ENCODE measurements at regions not wholly inside any gene's neighbourhood (a gene's known extent, or its start where the extent isn't known, plus 50 kb on each side); places are given as distances from the start of the nearest gene placed in this dataset.

- no peaks in the 10 kb centered on the region for H3K4me1 ChIP-seq (ENCODE audit: control insufficient read depth, insufficient read depth, low read length)
- POLR2A ChIA-PET: no interaction called here
- ATAC-seq (no peak), DNase-seq (ENCODE audit: low read depth, low spot score) (no peak)
- no peaks in the 10 kb centered on the region for H3K27me3 ChIP-seq (ENCODE audit: control insufficient read depth, insufficient read depth, low read length)
- no peak overlapping the region for H3K4me3 ChIP-seq (ENCODE audit: low read depth in 2 of 2, low read length in 2 of 2)
- no peak for TF ChIP-seq REST (IDR thresholded peaks at IDR 0.05; ENCODE audit: insufficient read depth in 1 of 2, low read depth in 2 of 2, low read length in 1 of 2)
- TF ChIP-seq CTCF (IDR thresholded peaks at IDR 0.05): no peak
- no peak for TF ChIP-seq POLR2AphosphoS5 (IDR thresholded peaks at IDR 0.05; ENCODE audit: low read depth, low read length)
- TF ChIP-seq SIN3A (IDR thresholded peaks at IDR 0.05; ENCODE audit: borderline replicate concordance, insufficient read depth, low read depth, low read length): no peak
- no peak for TF ChIP-seq TCF7L2 (IDR thresholded peaks at IDR 0.05; ENCODE audit: low read depth, low read length)
- no peaks in the 10 kb centered on the region for H3K9me3 ChIP-seq (ENCODE audit: control insufficient read depth, insufficient read depth, low read depth, low read length)
- in situ Hi-C loops (cut with HindIII; ENCODE audit: low pct_unique_long_range_greater_than_20kb, low sequenced_read_pairs): no loop called here
- no TSS peak for BruUV-seq (replicated peaks)
- CTCF ChIA-PET: no interaction called here
- H3K27ac ChIP-seq (ENCODE audit: low read length): no peak overlapping the region
- intact Hi-C loops (cut with micrococcal nuclease; ENCODE audit: unreplicated experiment): no loop called here
- H3K36me3 ChIP-seq (ENCODE audit: control insufficient read depth, insufficient read depth, low read length): no peaks in the 10 kb centered on the region
Observed at GRCh38 chr21:27833298-27833697, 866.4 kb upstream of the ADAMTS5 start.

- BruUV-seq (replicated peaks): no TSS peak
- CTCF ChIA-PET: no interaction called here
Observed at GRCh38 chr21:27831816-27832569, 865.1 kb upstream of the ADAMTS5 start.

More at GRCh38 chr21:27831816-27832569, 865.1 kb upstream of the ADAMTS5 start:
- no peaks in the 10 kb centered on the region for H3K4me1 ChIP-seq (ENCODE audit: control insufficient read depth, insufficient read depth, low read length)
- no peaks in the 10 kb centered on the region for H3K9me3 ChIP-seq (ENCODE audit: control insufficient read depth, insufficient read depth, low read depth, low read length)
- in situ Hi-C loops (cut with HindIII; ENCODE audit: low pct_unique_long_range_greater_than_20kb, low sequenced_read_pairs): no loop called here
- no peak overlapping the region for H3K27ac ChIP-seq (ENCODE audit: low read length)
- H3K4me3 ChIP-seq (ENCODE audit: low read depth in 2 of 2, low read length in 2 of 2): no peak overlapping the region
- intact Hi-C loops (cut with micrococcal nuclease; ENCODE audit: unreplicated experiment): no loop called here
- POLR2A ChIA-PET: no interaction called here
- ATAC-seq (no peak), DNase-seq (ENCODE audit: low read depth, low spot score) (no peak)
- no peaks in the 10 kb centered on the region for H3K27me3 ChIP-seq (ENCODE audit: control insufficient read depth, insufficient read depth, low read length)
- TF ChIP-seq CTCF (IDR thresholded peaks at IDR 0.05) (no peak), REST (IDR thresholded peaks at IDR 0.05; ENCODE audit: insufficient read depth in 1 of 2, low read depth in 2 of 2, low read length in 1 of 2) (no peak), SIN3A (IDR thresholded peaks at IDR 0.05; ENCODE audit: borderline replicate concordance, insufficient read depth, low read depth, low read length) (no peak), POLR2AphosphoS5 (IDR thresholded peaks at IDR 0.05; ENCODE audit: low read depth, low read length) (no peak), TCF7L2 (IDR thresholded peaks at IDR 0.05; ENCODE audit: low read depth, low read length) (no peak)
- H3K36me3 ChIP-seq (ENCODE audit: control insufficient read depth, insufficient read depth, low read length): no peaks in the 10 kb centered on the region
